Mammary epithelial cell (primary cell): ENCODE measurements at regions not wholly inside any gene's neighbourhood (a gene's known extent, or its start where the extent isn't known, plus 50 kb on each side); places are given as distances from the start of the nearest gene placed in this dataset.

Experiments
- CTCF ChIP-seq, 2 donors: IDR thresholded peaks in 1 of 2; conservative IDR thresholded peaks in 1 of 2; 2 replicates each; pipeline ENCODE4 v1.5.1; 2011 to 2012; ENCODE audit warnings: inconsistent platforms in 2 of 2, low read length in 2 of 2, mild to moderate bottlenecking in 2 of 2, control low read depth in 1 of 2, low read depth in 1 of 2; ENCODE audit not compliant: insufficient read depth in 1 of 2; ENCODE audit errors: extremely low read depth in 1 of 2
- EZH2 ChIP-seq: IDR thresholded peaks from 2 replicates; pipeline ENCODE4 v1.6.1; 2012; ENCODE audit warnings: low read length, inconsistent platforms, borderline replicate concordance

GRCh38 chr2:163353551-163353950 is 382.3 kb downstream of the FIGN start:
- TF ChIP-seq EZH2, result no peak
- no peak for TF ChIP-seq CTCF (conservative IDR thresholded peaks at IDR 0.05 in 1 of 2, IDR thresholded peaks at IDR 0.05 in 1 of 2; ENCODE audit: extremely low read depth in 1 of 2, insufficient read depth in 1 of 2, low read depth in 1 of 2, low read length in 2 of 2)
